ENCODE measurements at regions not wholly inside any gene's neighbourhood (a gene's known extent, or its start where the extent isn't known, plus 50 kb on each side); places are given as distances from the start of the nearest gene placed in this dataset.

- no peak for DNase-seq (ENCODE audit: low read depth in 4 of 4, low spot score in 3 of 4)
Observed at GRCh38 chr4:53921856-53922255, 142.5 kb downstream of the CHIC2 start.

GRCh38 chr4:53920883-53921282 lies 143.5 kb downstream of the CHIC2 start:
- no peak for DNase-seq (ENCODE audit: low read depth in 4 of 4, low spot score in 3 of 4)

- no peak for DNase-seq (ENCODE audit: low read depth in 4 of 4, low spot score in 3 of 4)
Observed at GRCh38 chr4:53920116-53920515, 144.3 kb downstream of the CHIC2 start.

GRCh38 chr4:53919535-53919934 lies 144.9 kb downstream of the CHIC2 start:
- DNase-seq (ENCODE audit: low read depth in 4 of 4, low spot score in 3 of 4), result no peak

GRCh38 chr4:53917729-53918128 lies 146.7 kb downstream of the CHIC2 start:
- DNase-seq (ENCODE audit: low read depth in 4 of 4, low spot score in 3 of 4), result no peak

GRCh38 chr4:53916431-53916889 lies 147.9 kb downstream of the CHIC2 start:
- DNase-seq (ENCODE audit: low read depth in 4 of 4, low spot score in 3 of 4), result no peak

- DNase-seq (ENCODE audit: low read depth in 4 of 4, low spot score in 3 of 4), result no peak
Observed at GRCh38 chr4:53914313-53915016, 149.9 kb downstream of the CHIC2 start.

GRCh38 chr4:53913771-53914170 lies 150.6 kb downstream of the CHIC2 start:
- DNase-seq (ENCODE audit: low read depth in 4 of 4, low spot score in 3 of 4), result no peak

GRCh38 chr4:53912766-53913497 lies 151.5 kb downstream of the CHIC2 start:
- no peak for DNase-seq (ENCODE audit: low read depth in 4 of 4, low spot score in 3 of 4)

- peak in 1 of 4 donors; percentile 56 for DNase-seq (ENCODE audit: low read depth in 4 of 4, low spot score in 3 of 4)
Observed at GRCh38 chr4:53908661-53909078, 155.7 kb downstream of the CHIC2 start.

GRCh38 chr4:53907772-53908171 lies 156.6 kb downstream of the CHIC2 start:
- DNase-seq (ENCODE audit: low read depth in 4 of 4, low spot score in 3 of 4), result no peak

GRCh38 chr4:53906606-53907190 lies 157.7 kb downstream of the CHIC2 start:
- no peak for DNase-seq (ENCODE audit: low read depth in 4 of 4, low spot score in 3 of 4)

GRCh38 chr4:53905941-53906377 lies 158.4 kb downstream of the CHIC2 start:
- DNase-seq (ENCODE audit: low read depth in 4 of 4, low spot score in 3 of 4), result no peak

- no peak for DNase-seq (ENCODE audit: low read depth in 4 of 4, low spot score in 3 of 4)
Observed at GRCh38 chr4:53905276-53905940, 159.0 kb downstream of the CHIC2 start.

- no peak for DNase-seq (ENCODE audit: low read depth in 4 of 4, low spot score in 3 of 4)
Observed at GRCh38 chr4:53902786-53903185, 161.6 kb downstream of the CHIC2 start.

GRCh38 chr4:53900271-53900649 lies 164.1 kb downstream of the CHIC2 start:
- no peak for DNase-seq (ENCODE audit: low read depth in 4 of 4, low spot score in 3 of 4)

- DNase-seq (ENCODE audit: low read depth in 4 of 4, low spot score in 3 of 4), result no peak
Observed at GRCh38 chr4:53899586-53900270, 164.7 kb downstream of the CHIC2 start.

- DNase-seq (ENCODE audit: low read depth in 4 of 4, low spot score in 3 of 4), result no peak
Observed at GRCh38 chr4:53895137-53895536, 169.3 kb downstream of the CHIC2 start.

GRCh38 chr4:53890461-53890860 lies 173.9 kb downstream of the CHIC2 start:
- DNase-seq (ENCODE audit: low read depth in 4 of 4, low spot score in 3 of 4), result no peak

- DNase-seq (ENCODE audit: low read depth in 4 of 4, low spot score in 3 of 4), result no peak
Observed at GRCh38 chr4:53889326-53890055, 174.9 kb downstream of the CHIC2 start.

All from left renal pelvis (tissue), 4 donors.